Pancreas (tissue), 10 donors: ENCODE measurements at regions not wholly inside any gene's neighbourhood (a gene's known extent, or its start where the extent isn't known, plus 50 kb on each side); places are given as distances from the start of the nearest gene placed in this dataset.

ENCODE experiments used
- ATAC-seq, 4 donors: fragments of 200-7000 bp; cut with Tn5 transposase; one replicate each; pipeline versions ENCODE4 v1.8.0 to v1.9.1; 2020; ENCODE audit warnings: mild to moderate bottlenecking in 4 of 4, moderate library complexity in 4 of 4
- DNase-seq, 6 donors: peaks; one replicate each; pipeline ENCODE4 v3.0.0-alpha.2; 2020
- FAIRE-seq: peaks from 2 replicates; lab custom pipeline; 2012; peaks lifted over from hg19 to GRCh38; lab: Jason Lieb, UNC
- H3K27ac ChIP-seq, 4 donors: fragments of 200-600 bp; sonication (generic); 1 replicate in 3 of 4; 2 replicates in 1 of 4; pipeline versions ENCODE4 v1.5.0 to v1.8.0; 2020
- H3K27me3 ChIP-seq, 4 donors: fragments of 200-600 bp; one replicate each; pipeline ENCODE4 v1.8.0; 2021
- H3K36me3 ChIP-seq, 3 donors: fragments of 200-600 bp; sonication (generic) in 1 of 3; one replicate each; pipeline versions ENCODE4 v1.5.0 to v1.8.0; 2020 to 2021
- H3K4me1 ChIP-seq, 3 donors: fragments of 200-600 bp; one replicate each; pipeline ENCODE4 v1.8.0; 2021
- H3K4me3 ChIP-seq, 4 donors: fragments of 200-600 bp; sonication (generic) in 2 of 4; one replicate each; pipeline versions ENCODE4 v1.5.0 to v1.8.0; 2020 to 2021
- H3K9me3 ChIP-seq, 4 donors: fragments of 200-600 bp; one replicate each; pipeline ENCODE4 v1.8.0; 2021
- WGBS, 2 donors: extraction: QIAGEN DNeasy Blood & Tissue Kit; methylation state at CpG; one replicate each; pipeline ENCODE4 v1.1.7; 2013; 5-methylcytosine and 5-hydroxymethylcytosine counted together
- intact Hi-C, 3 donors: fragments of 100-400 bp; cut with DNase I; formaldehyde crosslinking; loops; one replicate each; pipeline versions ENCODE4 v1.11.1 to v1.14.2; 2022
- TF ChIP-seq, protein P1 (sequence below), 4 donors: fragments of 200-600 bp; sonication (generic) in 3 of 4; IDR thresholded peaks; one replicate each; pipeline versions ENCODE4 v1.5.0 to v1.8.0; 2021; ENCODE audit warnings: antibody characterized with exemption in 4 of 4
- donor health status: healthy with polysubstance abuse.
- donor health status: DM: no; HTN: no; CAD: no; lungs with moderate emphysema.
- donor health status: DM: no; HTN: no; CAD: no.
- donor health status: control.
- donor health status: control.
- donor health status: Bipolar disorder and iron deficiency.
- donor health status: DM: yes; HTN: yes; CAD: no.
- donor health status: DM: no; HTN: no; CAD: no.
- donor health status: DM: no; HTN: no; CAD: no.
- donor health status: DM: yes; HTN: yes; CAD: no.

GRCh38 chr13:105403086-105403485 is 1132.4 kb downstream of the EFNB2 start:
- TF ChIP-seq, protein P1, sequence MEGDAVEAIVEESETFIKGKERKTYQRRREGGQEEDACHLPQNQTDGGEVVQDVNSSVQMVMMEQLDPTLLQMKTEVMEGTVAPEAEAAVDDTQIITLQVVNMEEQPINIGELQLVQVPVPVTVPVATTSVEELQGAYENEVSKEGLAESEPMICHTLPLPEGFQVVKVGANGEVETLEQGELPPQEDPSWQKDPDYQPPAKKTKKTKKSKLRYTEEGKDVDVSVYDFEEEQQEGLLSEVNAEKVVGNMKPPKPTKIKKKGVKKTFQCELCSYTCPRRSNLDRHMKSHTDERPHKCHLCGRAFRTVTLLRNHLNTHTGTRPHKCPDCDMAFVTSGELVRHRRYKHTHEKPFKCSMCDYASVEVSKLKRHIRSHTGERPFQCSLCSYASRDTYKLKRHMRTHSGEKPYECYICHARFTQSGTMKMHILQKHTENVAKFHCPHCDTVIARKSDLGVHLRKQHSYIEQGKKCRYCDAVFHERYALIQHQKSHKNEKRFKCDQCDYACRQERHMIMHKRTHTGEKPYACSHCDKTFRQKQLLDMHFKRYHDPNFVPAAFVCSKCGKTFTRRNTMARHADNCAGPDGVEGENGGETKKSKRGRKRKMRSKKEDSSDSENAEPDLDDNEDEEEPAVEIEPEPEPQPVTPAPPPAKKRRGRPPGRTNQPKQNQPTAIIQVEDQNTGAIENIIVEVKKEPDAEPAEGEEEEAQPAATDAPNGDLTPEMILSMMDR (IDR thresholded peaks at IDR 0.05): no peak
- no peak for FAIRE-seq

GRCh38 chr13:105395041-105395440 is 1140.4 kb downstream of the EFNB2 start:
- intact Hi-C loops: no loop called here
- no peak for ATAC-seq
- Histone ChIP-seq H3K27ac (no peak overlapping the region), H3K9me3 (no peaks in the 10 kb centered on the region), H3K27me3 (no peaks in the 10 kb centered on the region), H3K4me3 (no peak overlapping the region), H3K4me1 (no peaks in the 10 kb centered on the region), H3K36me3 (no peaks in the 10 kb centered on the region)
- DNase-seq: no peak
- TF ChIP-seq, protein P1 (IDR thresholded peaks at IDR 0.05): no peak
- FAIRE-seq: no peak
- 35 to 42% methylated on average over 1 of the region's 1 CpG for WGBS, 2 donors

More at GRCh38 chr13:105403086-105403485, 1132.4 kb downstream of the EFNB2 start:
- Histone ChIP-seq H3K27ac (no peak overlapping the region), H3K9me3 (no peaks in the 10 kb centered on the region), H3K4me3 (no peak overlapping the region), H3K4me1 (no peaks in the 10 kb centered on the region), H3K27me3 (no peaks in the 10 kb centered on the region), H3K36me3 (no peaks in the 10 kb centered on the region)
- no peak for ATAC-seq
- no peak for DNase-seq
- intact Hi-C loops: no loop called here

GRCh38 chr13:105389373-105389772 is 1146.1 kb downstream of the EFNB2 start:
- 45 to 59% methylated on average over 2 of the region's 2 CpGs for WGBS, 2 donors
- DNase-seq (no peak), FAIRE-seq (no peak), ATAC-seq (no peak)
- no peaks in the 10 kb centered on the region for H3K4me1 ChIP-seq
- no peaks in the 10 kb centered on the region for H3K36me3 ChIP-seq
- H3K4me3 ChIP-seq: no peak overlapping the region
- intact Hi-C loops: no loop called here
- H3K9me3 ChIP-seq: no peaks in the 10 kb centered on the region
- no peaks in the 10 kb centered on the region for H3K27me3 ChIP-seq
- TF ChIP-seq, protein P1 (IDR thresholded peaks at IDR 0.05): no peak
- no peak overlapping the region for H3K27ac ChIP-seq

GRCh38 chr13:105377452-105377851 is 1158.0 kb downstream of the EFNB2 start:
- Histone ChIP-seq H3K27me3 (no peaks in the 10 kb centered on the region), H3K27ac (no peak overlapping the region), H3K36me3 (no peaks in the 10 kb centered on the region), H3K9me3 (no peaks in the 10 kb centered on the region), H3K4me1 (no peaks in the 10 kb centered on the region), H3K4me3 (no peak overlapping the region)
- intact Hi-C loops: no loop called here
- TF ChIP-seq, protein P1 (IDR thresholded peaks at IDR 0.05): no peak
- ATAC-seq (no peak), DNase-seq (no peak), FAIRE-seq (no peak)
- WGBS, 2 donors: 73 to 84% methylated on average over 7 of the region's 7 CpGs

DNA sequence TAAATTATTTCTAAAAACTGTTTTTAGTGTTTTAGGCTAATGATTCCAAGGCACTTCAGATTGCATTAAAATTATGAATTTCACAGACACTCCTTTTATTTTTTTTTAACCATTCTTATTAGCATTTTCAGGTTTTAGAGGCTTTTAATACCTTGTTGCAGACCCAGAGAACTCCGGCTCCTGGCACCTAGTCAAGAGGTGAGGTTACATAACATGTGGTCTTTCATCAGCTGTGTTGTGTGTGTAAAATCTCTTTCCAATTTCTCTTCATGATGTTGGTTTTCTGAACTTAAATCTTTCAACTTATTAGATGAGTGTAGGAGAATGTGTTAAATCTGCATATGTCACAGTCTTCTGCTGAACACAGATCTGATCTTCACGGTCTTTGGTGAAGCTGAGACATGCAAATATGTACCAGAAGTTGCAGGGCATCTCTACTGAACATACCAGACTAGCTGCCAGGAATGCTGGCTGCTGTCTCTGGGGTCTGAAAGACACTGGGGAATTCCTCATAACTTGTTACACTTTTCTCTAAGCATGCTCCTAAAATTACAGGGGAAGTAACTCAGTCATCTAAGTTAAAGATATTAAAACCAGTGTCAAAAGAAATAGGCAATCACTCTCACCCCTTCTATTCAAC is 1165.3 kb downstream of the EFNB2 start:
- intact Hi-C loops: no loop called here
- Histone ChIP-seq H3K4me1 (no peaks in the 10 kb centered on the region), H3K27me3 (peaks cover 0 to 4% (median 0%) of the 10 kb centered on the region in 4 donors), H3K36me3 (no peaks in the 10 kb centered on the region), H3K9me3 (no peaks in the 10 kb centered on the region), H3K27ac (no peak overlapping the region), H3K4me3 (no peak overlapping the region)
- FAIRE-seq (no peak), ATAC-seq (no peak), DNase-seq (no peak)
- WGBS, 2 donors: 36 to 55% methylated on average over 2 of the region's 2 CpGs
- TF ChIP-seq, protein P1 (IDR thresholded peaks at IDR 0.05): no peak
